ENCODE measurements at regions not wholly inside any gene's neighbourhood (a gene's known extent, or its start where the extent isn't known, plus 50 kb on each side); places are given as distances from the start of the nearest gene placed in this dataset.
A peak's percentile ranks its signal among the peaks of the same experiment; 100 is the strongest.

GRCh38 chr3:6785726-6786125 lies 75.2 kb upstream of the GRM7 start:
- no peak for DNase-seq (ENCODE audit: low spot score)

- DNase-seq (ENCODE audit: low spot score) = no peak
Observed at GRCh38 chr3:6791161-6791560, 69.8 kb upstream of the GRM7 start.

- DNase-seq (ENCODE audit: low spot score) = peak; percentile 15
Observed at GRCh38 chr3:6799264-6799915, 61.5 kb upstream of the GRM7 start.

GRCh38 chr3:6803619-6804018 lies 57.3 kb upstream of the GRM7 start:
- DNase-seq (ENCODE audit: low spot score) = no peak

- no peak for DNase-seq (ENCODE audit: low spot score)
Observed at GRCh38 chr3:6805236-6805635, 55.7 kb upstream of the GRM7 start.

- DNase-seq (ENCODE audit: low spot score) = no peak
Observed at GRCh38 chr3:6806991-6807390, 53.9 kb upstream of the GRM7 start.

GRCh38 chr3:6807967-6808588 lies 52.8 kb upstream of the GRM7 start:
- DNase-seq (ENCODE audit: low spot score) = no peak

- DNase-seq (ENCODE audit: low spot score) = no peak
Observed at GRCh38 chr3:6809349-6809748, 51.6 kb upstream of the GRM7 start.
